ENCODE measurements at regions not wholly inside any gene's neighbourhood (a gene's known extent, or its start where the extent isn't known, plus 50 kb on each side); places are given as distances from the start of the nearest gene placed in this dataset.

DNA sequence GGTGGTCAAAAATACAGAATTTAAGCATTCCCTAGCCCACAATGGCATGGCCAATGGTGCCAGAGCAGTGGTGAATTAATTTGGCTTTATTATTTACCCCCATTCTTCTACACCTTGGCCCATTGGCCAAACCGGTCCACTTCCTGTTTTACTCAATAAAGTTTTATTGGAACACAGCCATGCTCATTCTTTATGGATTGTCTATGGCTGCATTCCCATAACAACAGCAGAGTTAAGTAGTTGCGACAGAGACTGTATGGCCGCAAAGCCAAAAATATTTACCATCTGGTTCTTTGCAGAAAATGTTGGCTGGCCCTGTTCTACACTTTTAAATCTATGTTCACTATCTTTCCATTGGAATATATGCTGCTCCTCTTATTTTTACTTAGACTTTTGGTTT lies 130.3 kb upstream of the CCDC68 start (continued):
- TF ChIP-seq, protein P1, sequence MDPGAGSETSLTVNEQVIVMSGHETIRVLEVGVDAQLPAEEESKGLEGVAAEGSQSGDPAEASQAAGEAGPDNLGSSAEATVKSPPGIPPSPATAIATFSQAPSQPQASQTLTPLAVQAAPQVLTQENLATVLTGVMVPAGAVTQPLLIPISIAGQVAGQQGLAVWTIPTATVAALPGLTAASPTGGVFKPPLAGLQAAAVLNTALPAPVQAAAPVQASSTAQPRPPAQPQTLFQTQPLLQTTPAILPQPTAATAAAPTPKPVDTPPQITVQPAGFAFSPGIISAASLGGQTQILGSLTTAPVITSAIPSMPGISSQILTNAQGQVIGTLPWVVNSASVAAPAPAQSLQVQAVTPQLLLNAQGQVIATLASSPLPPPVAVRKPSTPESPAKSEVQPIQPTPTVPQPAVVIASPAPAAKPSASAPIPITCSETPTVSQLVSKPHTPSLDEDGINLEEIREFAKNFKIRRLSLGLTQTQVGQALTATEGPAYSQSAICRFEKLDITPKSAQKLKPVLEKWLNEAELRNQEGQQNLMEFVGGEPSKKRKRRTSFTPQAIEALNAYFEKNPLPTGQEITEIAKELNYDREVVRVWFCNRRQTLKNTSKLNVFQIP (CRISPR knock-in tag; IDR thresholded peaks at IDR 0.05; ENCODE audit: borderline replicate concordance, low read depth) = no peak
- no peak for TF ChIP-seq SNAI2 (CRISPR knock-in tag; IDR thresholded peaks at IDR 0.05)

DNA sequence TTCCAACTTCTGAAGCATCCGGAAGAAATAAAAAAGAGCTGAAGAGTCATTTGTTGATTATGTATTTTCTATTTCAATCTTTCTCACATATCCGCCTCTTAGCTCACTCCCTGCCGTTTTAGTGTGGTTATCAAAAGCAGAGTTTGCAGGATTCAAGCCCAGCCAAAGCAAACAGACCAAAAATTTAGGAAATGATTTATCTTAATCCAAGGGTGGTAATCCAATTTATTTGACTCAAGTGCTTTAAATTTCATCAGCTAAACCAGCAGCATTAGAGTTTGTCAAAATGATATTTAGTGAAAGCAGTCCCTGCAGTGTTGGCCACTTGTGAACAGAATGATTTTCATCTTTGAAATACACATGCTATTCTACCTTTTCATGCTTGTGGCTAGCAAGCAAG lies 129.3 kb upstream of the CCDC68 start:
- no peak for TF ChIP-seq RARB (CRISPR knock-in tag; IDR thresholded peaks at IDR 0.05)
- TF ChIP-seq ESRRG (CRISPR knock-in tag; IDR thresholded peaks at IDR 0.05) = no peak
- no peak for TF ChIP-seq BACH2 (CRISPR knock-in tag; IDR thresholded peaks at IDR 0.05; ENCODE audit: borderline replicate concordance)
- TF ChIP-seq, protein P2, sequence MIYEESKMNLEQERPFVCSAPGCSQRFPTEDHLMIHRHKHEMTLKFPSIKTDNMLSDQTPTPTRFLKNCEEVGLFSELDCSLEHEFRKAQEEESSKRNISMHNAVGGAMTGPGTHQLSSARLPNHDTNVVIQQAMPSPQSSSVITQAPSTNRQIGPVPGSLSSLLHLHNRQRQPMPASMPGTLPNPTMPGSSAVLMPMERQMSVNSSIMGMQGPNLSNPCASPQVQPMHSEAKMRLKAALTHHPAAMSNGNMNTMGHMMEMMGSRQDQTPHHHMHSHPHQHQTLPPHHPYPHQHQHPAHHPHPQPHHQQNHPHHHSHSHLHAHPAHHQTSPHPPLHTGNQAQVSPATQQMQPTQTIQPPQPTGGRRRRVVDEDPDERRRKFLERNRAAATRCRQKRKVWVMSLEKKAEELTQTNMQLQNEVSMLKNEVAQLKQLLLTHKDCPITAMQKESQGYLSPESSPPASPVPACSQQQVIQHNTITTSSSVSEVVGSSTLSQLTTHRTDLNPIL (CRISPR knock-in tag; IDR thresholded peaks at IDR 0.05; ENCODE audit: low read depth) = no peak
- TF ChIP-seq ZNF565 (CRISPR knock-in tag; conservative IDR thresholded peaks at IDR 0.05; ENCODE audit: low read depth) = no peak
- no peak for TF ChIP-seq ARNTL (CRISPR knock-in tag; IDR thresholded peaks at IDR 0.05; ENCODE audit: borderline replicate concordance, low read depth)
- no peak for TF ChIP-seq GLIS3 (CRISPR knock-in tag; IDR thresholded peaks at IDR 0.05)
- TF ChIP-seq, protein P1 (CRISPR knock-in tag; IDR thresholded peaks at IDR 0.05; ENCODE audit: borderline replicate concordance, low read depth) = no peak
- TF ChIP-seq ZFP30 (CRISPR knock-in tag; IDR thresholded peaks at IDR 0.05) = no peak
- no peak for TF ChIP-seq OSR1 (CRISPR knock-in tag; IDR thresholded peaks at IDR 0.05)
- TF ChIP-seq, protein P3, sequence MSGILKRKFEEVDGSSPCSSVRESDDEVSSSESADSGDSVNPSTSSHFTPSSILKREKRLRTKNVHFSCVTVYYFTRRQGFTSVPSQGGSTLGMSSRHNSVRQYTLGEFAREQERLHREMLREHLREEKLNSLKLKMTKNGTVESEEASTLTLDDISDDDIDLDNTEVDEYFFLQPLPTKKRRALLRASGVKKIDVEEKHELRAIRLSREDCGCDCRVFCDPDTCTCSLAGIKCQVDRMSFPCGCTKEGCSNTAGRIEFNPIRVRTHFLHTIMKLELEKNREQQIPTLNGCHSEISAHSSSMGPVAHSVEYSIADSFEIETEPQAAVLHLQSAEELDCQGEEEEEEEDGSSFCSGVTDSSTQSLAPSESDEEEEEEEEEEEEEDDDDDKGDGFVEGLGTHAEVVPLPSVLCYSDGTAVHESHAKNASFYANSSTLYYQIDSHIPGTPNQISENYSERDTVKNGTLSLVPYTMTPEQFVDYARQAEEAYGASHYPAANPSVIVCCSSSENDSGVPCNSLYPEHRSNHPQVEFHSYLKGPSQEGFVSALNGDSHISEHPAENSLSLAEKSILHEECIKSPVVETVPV (CRISPR knock-in tag; IDR thresholded peaks at IDR 0.05) = no peak
- TF ChIP-seq ZNF70 (CRISPR knock-in tag; IDR thresholded peaks at IDR 0.05) = no peak
- no peak for TF ChIP-seq CSDC2 (CRISPR knock-in tag; IDR thresholded peaks at IDR 0.05)
- peak; percentile 18; the same call in 1 of the 2 replicates for TF ChIP-seq ZC3H10 (CRISPR knock-in tag; IDR thresholded peaks at IDR 0.05)
- TF ChIP-seq TOX (CRISPR knock-in tag; IDR thresholded peaks at IDR 0.05; ENCODE audit: borderline replicate concordance) = no peak
- no peak for TF ChIP-seq ZFP3 (CRISPR knock-in tag; IDR thresholded peaks at IDR 0.05)
- TF ChIP-seq, protein P4, sequence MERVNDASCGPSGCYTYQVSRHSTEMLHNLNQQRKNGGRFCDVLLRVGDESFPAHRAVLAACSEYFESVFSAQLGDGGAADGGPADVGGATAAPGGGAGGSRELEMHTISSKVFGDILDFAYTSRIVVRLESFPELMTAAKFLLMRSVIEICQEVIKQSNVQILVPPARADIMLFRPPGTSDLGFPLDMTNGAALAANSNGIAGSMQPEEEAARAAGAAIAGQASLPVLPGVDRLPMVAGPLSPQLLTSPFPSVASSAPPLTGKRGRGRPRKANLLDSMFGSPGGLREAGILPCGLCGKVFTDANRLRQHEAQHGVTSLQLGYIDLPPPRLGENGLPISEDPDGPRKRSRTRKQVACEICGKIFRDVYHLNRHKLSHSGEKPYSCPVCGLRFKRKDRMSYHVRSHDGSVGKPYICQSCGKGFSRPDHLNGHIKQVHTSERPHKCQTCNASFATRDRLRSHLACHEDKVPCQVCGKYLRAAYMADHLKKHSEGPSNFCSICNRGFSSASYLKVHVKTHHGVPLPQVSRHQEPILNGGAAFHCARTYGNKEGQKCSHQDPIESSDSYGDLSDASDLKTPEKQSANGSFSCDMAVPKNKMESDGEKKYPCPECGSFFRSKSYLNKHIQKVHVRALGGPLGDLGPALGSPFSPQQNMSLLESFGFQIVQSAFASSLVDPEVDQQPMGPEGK (CRISPR knock-in tag; IDR thresholded peaks at IDR 0.05; ENCODE audit: borderline replicate concordance) = no peak
- TF ChIP-seq PPARA (CRISPR knock-in tag; IDR thresholded peaks at IDR 0.05; ENCODE audit: borderline replicate concordance) = no peak
- TF ChIP-seq, protein P5, sequence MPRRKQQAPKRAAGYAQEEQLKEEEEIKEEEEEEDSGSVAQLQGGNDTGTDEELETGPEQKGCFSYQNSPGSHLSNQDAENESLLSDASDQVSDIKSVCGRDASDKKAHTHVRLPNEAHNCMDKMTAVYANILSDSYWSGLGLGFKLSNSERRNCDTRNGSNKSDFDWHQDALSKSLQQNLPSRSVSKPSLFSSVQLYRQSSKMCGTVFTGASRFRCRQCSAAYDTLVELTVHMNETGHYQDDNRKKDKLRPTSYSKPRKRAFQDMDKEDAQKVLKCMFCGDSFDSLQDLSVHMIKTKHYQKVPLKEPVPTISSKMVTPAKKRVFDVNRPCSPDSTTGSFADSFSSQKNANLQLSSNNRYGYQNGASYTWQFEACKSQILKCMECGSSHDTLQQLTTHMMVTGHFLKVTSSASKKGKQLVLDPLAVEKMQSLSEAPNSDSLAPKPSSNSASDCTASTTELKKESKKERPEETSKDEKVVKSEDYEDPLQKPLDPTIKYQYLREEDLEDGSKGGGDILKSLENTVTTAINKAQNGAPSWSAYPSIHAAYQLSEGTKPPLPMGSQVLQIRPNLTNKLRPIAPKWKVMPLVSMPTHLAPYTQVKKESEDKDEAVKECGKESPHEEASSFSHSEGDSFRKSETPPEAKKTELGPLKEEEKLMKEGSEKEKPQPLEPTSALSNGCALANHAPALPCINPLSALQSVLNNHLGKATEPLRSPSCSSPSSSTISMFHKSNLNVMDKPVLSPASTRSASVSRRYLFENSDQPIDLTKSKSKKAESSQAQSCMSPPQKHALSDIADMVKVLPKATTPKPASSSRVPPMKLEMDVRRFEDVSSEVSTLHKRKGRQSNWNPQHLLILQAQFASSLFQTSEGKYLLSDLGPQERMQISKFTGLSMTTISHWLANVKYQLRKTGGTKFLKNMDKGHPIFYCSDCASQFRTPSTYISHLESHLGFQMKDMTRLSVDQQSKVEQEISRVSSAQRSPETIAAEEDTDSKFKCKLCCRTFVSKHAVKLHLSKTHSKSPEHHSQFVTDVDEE (CRISPR knock-in tag; IDR thresholded peaks at IDR 0.05) = peak; percentile 73
- TF ChIP-seq SNAI2 (CRISPR knock-in tag; IDR thresholded peaks at IDR 0.05) = no peak
- TF ChIP-seq ZNF8 (CRISPR knock-in tag; IDR thresholded peaks at IDR 0.05) = no peak
- 0 out of 2 replicates have a peak, but pooled peaks have one; percentile 24 for TF ChIP-seq TCF4 (CRISPR knock-in tag; IDR thresholded peaks at IDR 0.05; ENCODE audit: borderline replicate concordance)
- TF ChIP-seq ISL1 (CRISPR knock-in tag; IDR thresholded peaks at IDR 0.05) = peak; percentile 75
- ATAC-seq = no peak
